Motor neuron (in vitro differentiated cells): ENCODE measurements at regions not wholly inside any gene's neighbourhood (a gene's known extent, or its start where the extent isn't known, plus 50 kb on each side); places are given as distances from the start of the nearest gene placed in this dataset.
"Not testable (repeated sequence)": the region's sequence is repeated elsewhere in the genome, so short reads cannot be mapped to it uniquely, and the experiment has no call there.

Experiments used
- ATAC-seq, 8 experiments: fragments of 200-7000 bp; cut with Tn5 transposase; replicated peaks in 6 of 8; 2 replicates each; pipeline ENCODE4 v1.8.0; 2021; ENCODE audit warnings: mild to moderate bottlenecking in 8 of 8, moderate library complexity in 8 of 8
- H3K27ac ChIP-seq, 2 donors: fragments of 250-450 bp; sonication (Bioruptor Pico); 2 replicates each; pipeline ENCODE4 v1.9.0; 2021; ENCODE audit warnings: antibody characterized with exemption in 2 of 2, mild to moderate bottlenecking in 2 of 2, moderate library complexity in 1 of 2
- H3K4me1 ChIP-seq, 2 donors: fragments of 250-450 bp; sonication (Bioruptor Pico); replicated peaks in 1 of 2; 2 replicates each; pipeline ENCODE4 v1.6.1; 2021; ENCODE audit warnings: antibody characterized with exemption in 2 of 2, mild to moderate bottlenecking in 2 of 2, moderate library complexity in 1 of 2
- H3K4me3 ChIP-seq, 5 donors: fragments of 250-450 bp; sonication (Bioruptor Pico); 2 replicates each; pipeline ENCODE4 v1.9.0; 2021; ENCODE audit warnings: antibody characterized with exemption in 5 of 5, mild to moderate bottlenecking in 5 of 5, moderate library complexity in 4 of 5
- WGBS, 10 experiments: fragments of 450-650 bp; shearing (Covaris generic); methylation state at CpG; one replicate each; pipeline ENCODE4 v1.0.0; 2022; 5-methylcytosine and 5-hydroxymethylcytosine counted together
- in situ Hi-C, 9 experiments: fragments of 400-800 bp; cut with MboI; loops; one replicate each; pipeline ENCODE4 v1.15.0; 2021; ENCODE audit warnings: low sequenced_read_pairs in 9 of 9, low pct_unique_long_range_greater_than_20kb in 2 of 9; ENCODE audit not compliant: unreplicated experiment in 9 of 9

- peak in 1 of 8 experiments; percentile 52 for ATAC-seq
- 0 to 92% (median 60%) methylated on average over 1 to 3 of the region's 3 CpGs; no CpG with 5 or more reads in 1 of the 10 experiments for WGBS, 10 experiments
- in situ Hi-C loops, result no loop called here
- H3K27ac ChIP-seq, result no peak overlapping the region
- no peak overlapping the region for H3K4me3 ChIP-seq
- peaks cover 0 to 12% of the 10 kb centered on the region in 2 donors for H3K4me1 ChIP-seq
Measured at GRCh38 chr5:122653087-122654017, 121.5 kb upstream of the SNX2 start.

DNA sequence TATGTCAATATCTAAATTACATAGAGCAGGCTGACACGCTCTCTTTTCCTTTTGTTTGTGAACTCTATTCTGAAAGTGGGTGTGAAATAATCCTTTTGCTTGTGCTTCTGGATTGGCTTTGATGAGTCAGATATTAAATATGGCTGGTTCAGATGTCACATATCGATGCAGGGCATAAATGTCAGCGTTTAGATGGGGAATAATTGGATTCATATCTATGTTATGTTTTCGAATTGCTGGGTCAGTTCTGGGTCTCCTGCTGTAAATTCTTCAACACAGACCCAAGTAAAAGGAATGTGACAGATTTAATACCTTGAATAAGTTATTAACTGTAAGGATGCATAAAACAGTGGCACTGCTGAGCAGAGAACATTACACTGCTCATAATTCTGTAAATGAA is 118.7 kb upstream of the SNX2 start:
- H3K4me1 ChIP-seq, result peaks cover 0 to 12% of the 10 kb centered on the region in 2 donors
- no peak overlapping the region for H3K27ac ChIP-seq
- WGBS, 10 experiments, result 0 to 85% (median 46%) methylated on average over 2 to 4 of the region's 4 CpGs; no CpG with 5 or more reads in 2 of the 10 experiments
- H3K4me3 ChIP-seq, result no peak overlapping the region
- in situ Hi-C loops, result no loop called here
- peak in 6 of 8 experiments; percentile 34 to 98 (median 71) for ATAC-seq

- in situ Hi-C loops, result no loop called here
- Histone ChIP-seq H3K4me3 (no peak overlapping the region), H3K27ac (no peak overlapping the region), H3K4me1 (peaks cover 0 to 12% of the 10 kb centered on the region in 2 donors)
- no peak for ATAC-seq
- 57 to 100% (median 95%) methylated on average over 1 of the region's 1 CpG; no CpG with 5 or more reads in 2 of the 10 experiments for WGBS, 10 experiments
Measured at GRCh38 chr5:122656577-122656976, 118.3 kb upstream of the SNX2 start.

- Histone ChIP-seq H3K4me3 (no peak overlapping the region), H3K4me1 (peaks cover 0 to 3% of the 10 kb centered on the region in 2 donors), H3K27ac (no peak overlapping the region)
- in situ Hi-C loops, result no loop called here
- WGBS, 10 experiments, result 0 to 100% (median 51%) methylated on average over 1 of the region's 1 CpG
- ATAC-seq, result no peak
Measured at GRCh38 chr5:122661496-122662180, 113.2 kb upstream of the SNX2 start.

GRCh38 chr5:122665051-122665450 is 109.8 kb upstream of the SNX2 start:
- no peak overlapping the region for H3K27ac ChIP-seq
- ATAC-seq, result no peak
- H3K4me1 ChIP-seq, result no peaks in the 10 kb centered on the region
- in situ Hi-C loops, result no loop called here
- no peak overlapping the region for H3K4me3 ChIP-seq

GRCh38 chr5:122668552-122668951 is 106.3 kb upstream of the SNX2 start:
- in situ Hi-C loops, result no loop called here
- Histone ChIP-seq H3K4me3 (no peak overlapping the region), H3K27ac (no peak overlapping the region), H3K4me1 (no peaks in the 10 kb centered on the region)
- ATAC-seq, result no peak
- WGBS, 10 experiments, result 0 to 88% (median 57%) methylated on average over 1 to 2 of the region's 2 CpGs; no CpG with 5 or more reads in 2 of the 10 experiments

DNA sequence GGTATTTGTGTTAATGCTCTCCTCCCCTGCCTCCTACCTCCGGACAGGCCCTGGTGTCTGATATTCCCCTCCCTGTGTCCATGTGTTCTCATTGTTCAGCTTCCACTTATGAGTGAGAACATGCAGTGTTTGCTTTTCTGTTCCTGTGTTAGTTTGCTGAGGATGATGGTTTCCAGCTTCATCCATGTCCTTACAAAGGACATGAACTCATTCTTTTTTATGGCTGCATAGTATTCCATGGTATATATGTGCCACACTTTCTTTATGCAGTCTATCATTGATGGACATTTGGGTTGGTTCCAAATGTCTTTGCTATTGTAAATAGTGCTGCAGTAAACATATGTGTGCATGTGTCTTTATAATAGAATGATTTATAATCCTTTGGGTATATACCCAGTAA is 105.2 kb upstream of the SNX2 start:
- in situ Hi-C loops, H3K4me1 ChIP-seq, H3K27ac ChIP-seq, H3K4me3 ChIP-seq, ATAC-seq: not testable (repeated sequence)
- WGBS, 10 experiments, result 29 to 100% (median 76%) methylated on average over 1 of the region's 1 CpG; no CpG with 5 or more reads in 2 of the 10 experiments

DNA sequence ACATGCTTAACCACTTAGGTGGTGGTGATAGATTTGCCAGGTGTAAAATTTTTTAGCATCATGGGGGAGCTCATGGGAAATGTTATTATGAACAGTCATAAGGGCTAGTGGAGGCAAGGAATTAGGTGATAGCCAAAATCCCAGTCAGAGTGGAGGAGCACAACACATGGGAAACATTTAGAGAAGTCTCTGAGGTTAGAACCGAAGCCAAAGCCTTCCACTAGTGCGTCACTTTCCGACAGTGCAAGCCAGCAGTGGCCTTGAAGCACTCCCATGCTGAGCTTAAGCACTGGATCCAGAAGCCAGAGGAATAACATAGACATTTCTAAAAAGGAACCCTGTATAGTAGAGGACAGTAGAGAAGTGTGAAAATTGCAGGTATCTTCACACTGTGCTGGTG is 101.5 kb upstream of the SNX2 start:
- Histone ChIP-seq H3K4me1 (no peaks in the 10 kb centered on the region), H3K4me3 (no peak overlapping the region), H3K27ac (no peak overlapping the region)
- 0 to 100% (median 50%) methylated on average over 1 to 3 of the region's 3 CpGs; no CpG with 5 or more reads in 4 of the 10 experiments for WGBS, 10 experiments
- ATAC-seq, result peak in 2 of 8 experiments; percentile 23
- in situ Hi-C loops, result no loop called here

DNA sequence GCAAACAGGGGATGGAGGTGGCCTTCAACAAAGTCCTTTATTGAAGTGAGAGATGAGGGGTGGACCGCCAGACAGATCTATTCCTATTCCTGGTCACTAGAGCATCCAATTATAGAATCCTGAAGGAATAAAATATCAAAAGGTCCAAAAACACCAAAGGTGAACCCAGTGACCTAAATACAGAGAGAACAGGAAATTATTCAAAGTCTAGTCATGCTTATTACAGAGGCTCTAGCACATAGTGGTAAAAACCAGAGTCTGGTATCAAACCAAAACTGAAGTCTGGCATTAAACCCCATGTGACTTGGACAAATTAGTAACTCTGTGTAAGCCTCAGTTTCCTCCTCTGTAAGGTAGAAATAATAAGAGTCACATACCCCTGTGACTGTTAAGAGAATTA is 100.5 kb upstream of the SNX2 start:
- Histone ChIP-seq H3K4me1 (no peaks in the 10 kb centered on the region), H3K27ac (no peak overlapping the region), H3K4me3 (no peak overlapping the region)
- 80 to 100% (median 89%) methylated on average over 1 of the region's 1 CpG; no CpG with 5 or more reads in 6 of the 10 experiments for WGBS, 10 experiments
- in situ Hi-C loops, result no loop called here
- ATAC-seq, result no peak

DNA sequence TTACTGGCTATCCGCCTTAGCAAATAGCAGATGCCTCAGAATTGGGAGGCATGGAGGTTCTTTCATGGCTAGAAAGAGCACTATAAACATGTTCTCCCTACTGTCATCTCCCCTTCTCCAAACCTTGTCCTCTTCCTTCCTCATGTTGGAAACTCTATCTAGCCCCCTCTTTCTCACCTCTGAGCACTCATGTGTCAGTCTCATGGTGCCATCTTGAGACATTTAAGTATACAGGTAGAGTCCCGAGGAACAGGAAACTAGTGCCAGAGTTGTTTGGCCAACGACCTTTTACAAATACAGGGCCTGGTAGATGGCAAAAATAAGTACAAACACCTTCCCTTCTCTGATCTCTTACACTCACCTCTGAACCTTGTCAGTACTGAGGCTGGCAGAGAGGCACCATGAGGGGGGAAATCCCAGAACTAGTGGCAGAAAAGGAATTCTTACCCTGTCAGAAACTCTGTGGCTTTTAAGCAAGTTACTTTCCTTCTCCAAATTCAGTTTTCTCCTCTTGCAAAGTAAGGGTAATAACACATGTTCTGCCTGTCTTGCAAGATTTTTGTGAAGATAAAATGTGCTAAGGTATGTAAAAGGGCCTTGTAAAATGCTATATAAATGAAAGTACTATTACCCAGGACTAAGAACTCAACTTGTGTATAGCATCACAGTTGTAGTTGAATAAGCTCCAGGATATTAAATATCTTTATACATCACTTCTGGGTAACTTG is 94.1 kb upstream of the SNX2 start:
- Histone ChIP-seq H3K4me1 (no peaks in the 10 kb centered on the region), H3K27ac (no peak overlapping the region), H3K4me3 (no peak overlapping the region)
- no peak for ATAC-seq
- in situ Hi-C loops, result no loop called here
- WGBS, 10 experiments, result 0 to 100% (median 80%) methylated on average over 1 to 3 of the region's 3 CpGs; no CpG with 5 or more reads in 2 of the 10 experiments

GRCh38 chr5:122683631-122684030 is 91.2 kb upstream of the SNX2 start:
- no peak for ATAC-seq
- Histone ChIP-seq H3K4me1 (no peaks in the 10 kb centered on the region), H3K4me3 (no peak overlapping the region), H3K27ac (no peak overlapping the region)
- in situ Hi-C loops, result no loop called here

GRCh38 chr5:122690266-122690665 is 84.6 kb upstream of the SNX2 start:
- H3K4me3 ChIP-seq, result no peak overlapping the region
- no peak overlapping the region for H3K27ac ChIP-seq
- no peak for ATAC-seq
- in situ Hi-C loops, result no loop called here
- H3K4me1 ChIP-seq, result no peaks in the 10 kb centered on the region
- 0 to 100% (median 83%) methylated on average over 1 of the region's 1 CpG; no CpG with 5 or more reads in 2 of the 10 experiments for WGBS, 10 experiments

GRCh38 chr5:122691931-122692330 is 82.9 kb upstream of the SNX2 start:
- Histone ChIP-seq H3K4me1 (no peaks in the 10 kb centered on the region), H3K27ac (no peak overlapping the region), H3K4me3 (no peak overlapping the region)
- WGBS, 10 experiments, result 45 to 100% (median 67%) methylated on average over 1 to 3 of the region's 3 CpGs
- in situ Hi-C loops, result no loop called here
- ATAC-seq, result no peak
